HepG2 (cell line): ENCODE measurements at regions not wholly inside any gene's neighbourhood (a gene's known extent, or its start where the extent isn't known, plus 50 kb on each side); places are given as distances from the start of the nearest gene placed in this dataset.
A peak's percentile ranks its signal among the peaks of the same experiment; 100 is the strongest.

Experiments used
- AKAP8 ChIP-seq: sonication (generic); formaldehyde crosslinking; IDR thresholded peaks from 2 replicates; pipeline ENCODE4 v1.5.1; 2020; ENCODE audit warnings: mild to moderate bottlenecking, missing genetic modification reagents
- ARID5B ChIP-seq: IDR thresholded peaks from 2 replicates; pipeline ENCODE4 v1.4.0; 2020; ENCODE audit warnings: mild to moderate bottlenecking, missing genetic modification reagents
- BRCA1 ChIP-seq: sonication (generic); formaldehyde crosslinking; IDR thresholded peaks from 2 replicates; pipeline ENCODE4 v1.4.0; 2020; ENCODE audit warnings: missing genetic modification reagents
- EED ChIP-seq: sonication (generic); formaldehyde crosslinking; IDR thresholded peaks from 2 replicates; pipeline ENCODE4 v1.5.0; 2020; ENCODE audit warnings: mild to moderate bottlenecking, missing genetic modification reagents
- ELF3 ChIP-seq: IDR thresholded peaks from 2 replicates; pipeline ENCODE4 v1.6.1; 2016; ENCODE audit warnings: missing genetic modification reagents, missing compliant biosample characterization
- FOXK2 ChIP-seq: fragments of 450-650 bp; IDR thresholded peaks from 2 replicates; pipeline ENCODE4 v1.6.1; 2016
- GLMP ChIP-seq: sonication (generic); formaldehyde crosslinking; IDR thresholded peaks from 2 replicates; pipeline ENCODE4 v1.9.0; 2021; ENCODE audit warnings: missing genetic modification reagents, mild to moderate bottlenecking, borderline replicate concordance
- IRF2 ChIP-seq: IDR thresholded peaks from 2 replicates; pipeline ENCODE4 v1.6.1; 2018; ENCODE audit warnings: missing genetic modification reagents, missing compliant biosample characterization
- KIAA2018 ChIP-seq: sonication (generic); formaldehyde crosslinking; IDR thresholded peaks from 2 replicates; pipeline ENCODE4 v1.5.0; 2020; ENCODE audit warnings: mild to moderate bottlenecking, missing genetic modification reagents, borderline replicate concordance
- MEIS1 ChIP-seq: sonication (generic); formaldehyde crosslinking; IDR thresholded peaks from 2 replicates; pipeline ENCODE4 v1.9.0; 2021; ENCODE audit warnings: mild to moderate bottlenecking, missing genetic modification reagents, moderate library complexity, borderline replicate concordance
- PLRG1 ChIP-seq: fragments of 450-650 bp; conservative IDR thresholded peaks from 2 replicates; pipeline ENCODE4 v1.6.1; 2016
- PPARG ChIP-seq: conservative IDR thresholded peaks from 2 replicates; pipeline ENCODE4 v1.6.1; 2016; ENCODE audit warnings: missing biosample characterization, missing genetic modification reagents
- RAD21 ChIP-seq: fragments of 450-650 bp; formaldehyde crosslinking; IDR thresholded peaks from 2 replicates; pipeline ENCODE4 v1.5.0; 2020; ENCODE audit warnings: mild to moderate bottlenecking
- ZMYM3 ChIP-seq: sonication (generic); formaldehyde crosslinking; IDR thresholded peaks from 2 replicates; pipeline ENCODE4 v1.5.1; 2020; ENCODE audit warnings: mild to moderate bottlenecking, missing genetic modification reagents
- ZNF724P ChIP-seq: sonication (generic); formaldehyde crosslinking; IDR thresholded peaks from 2 replicates; pipeline ENCODE4 v1.8.0; 2022; ENCODE audit warnings: missing genetic modification reagents, borderline replicate concordance
- TF ChIP-seq, protein P1 (sequence below): sonication (generic); formaldehyde crosslinking; IDR thresholded peaks from 2 replicates; pipeline ENCODE4 v1.5.1; 2020; ENCODE audit warnings: mild to moderate bottlenecking, moderate library complexity, missing genetic modification reagents

GRCh38 chr15:79595995-79596622, 164.0 kb downstream of the MINAR1 start (continued):
- TF ChIP-seq RAD21 (CRISPR knock-in tag): peak; percentile 84
- TF ChIP-seq KIAA2018: no peak
- 0 out of 2 replicates have a peak, but pooled peaks have one; percentile 23 for TF ChIP-seq PPARG (CRISPR knock-in tag)
- TF ChIP-seq FOXK2: no peak
- no peak for TF ChIP-seq ZNF724P
- no peak for TF ChIP-seq AKAP8
- TF ChIP-seq IRF2 (CRISPR knock-in tag): peak; percentile 42; the same call in 1 of the 2 replicates
- TF ChIP-seq MEIS1: no peak
- TF ChIP-seq ZMYM3 (CRISPR knock-in tag): no peak
- peak; percentile 29; the same call in 1 of the 2 replicates for TF ChIP-seq ARID5B (CRISPR knock-in tag)
- TF ChIP-seq, protein P1, sequence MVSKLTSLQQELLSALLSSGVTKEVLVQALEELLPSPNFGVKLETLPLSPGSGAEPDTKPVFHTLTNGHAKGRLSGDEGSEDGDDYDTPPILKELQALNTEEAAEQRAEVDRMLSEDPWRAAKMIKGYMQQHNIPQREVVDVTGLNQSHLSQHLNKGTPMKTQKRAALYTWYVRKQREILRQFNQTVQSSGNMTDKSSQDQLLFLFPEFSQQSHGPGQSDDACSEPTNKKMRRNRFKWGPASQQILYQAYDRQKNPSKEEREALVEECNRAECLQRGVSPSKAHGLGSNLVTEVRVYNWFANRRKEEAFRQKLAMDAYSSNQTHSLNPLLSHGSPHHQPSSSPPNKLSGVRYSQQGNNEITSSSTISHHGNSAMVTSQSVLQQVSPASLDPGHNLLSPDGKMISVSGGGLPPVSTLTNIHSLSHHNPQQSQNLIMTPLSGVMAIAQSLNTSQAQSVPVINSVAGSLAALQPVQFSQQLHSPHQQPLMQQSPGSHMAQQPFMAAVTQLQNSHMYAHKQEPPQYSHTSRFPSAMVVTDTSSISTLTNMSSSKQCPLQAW (CRISPR knock-in tag): 0 out of 2 replicates have a peak, but pooled peaks have one; percentile 23
- no peak for TF ChIP-seq GLMP (CRISPR knock-in tag)
- no peak for TF ChIP-seq PLRG1
- no peak for TF ChIP-seq BRCA1
- no peak for TF ChIP-seq EED (CRISPR knock-in tag)
- TF ChIP-seq ELF3 (CRISPR knock-in tag): peak; percentile 87
